ENCODE measurements at regions not wholly inside any gene's neighbourhood (a gene's known extent, or its start where the extent isn't known, plus 50 kb on each side); places are given as distances from the start of the nearest gene placed in this dataset.

DNA sequence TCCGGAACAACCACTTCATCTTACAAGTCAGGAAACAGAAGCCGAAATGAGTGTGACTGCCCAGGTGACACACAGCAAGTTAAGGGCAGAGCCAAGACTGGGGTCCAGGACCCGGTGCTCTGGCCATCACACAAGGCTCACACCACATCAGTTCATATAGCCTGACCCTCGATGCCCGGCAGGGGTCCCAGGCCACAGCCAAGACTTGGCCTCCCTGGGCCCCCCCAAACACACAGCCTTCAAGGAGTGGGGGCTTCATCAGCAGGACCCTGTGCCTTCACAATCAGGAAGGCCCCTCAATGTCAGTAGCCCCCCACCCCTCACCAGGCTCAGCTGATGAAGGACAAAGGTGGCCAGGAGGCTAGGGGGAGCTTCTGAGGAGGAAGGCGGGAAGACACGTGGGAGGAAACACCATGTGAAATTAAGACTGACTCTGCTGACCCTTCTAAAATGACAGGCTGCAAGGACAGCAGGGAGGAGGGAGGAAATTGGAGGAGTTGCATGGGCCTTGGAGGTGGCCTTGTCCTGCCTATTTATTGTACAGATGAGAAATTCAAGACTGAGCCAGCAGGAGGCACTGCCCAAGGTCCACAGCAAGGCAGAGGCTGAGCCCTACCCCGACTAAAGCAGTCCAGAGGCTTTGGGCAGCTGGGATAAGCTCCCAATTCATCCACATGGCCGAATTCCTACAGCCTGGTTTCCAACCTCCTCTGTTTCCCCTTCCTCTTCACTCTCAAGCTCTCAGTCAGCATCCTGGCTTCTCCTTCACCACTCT is 216.1 kb upstream of the ZMIZ1 start:
- no peak overlapping the region for H3K4me3 ChIP-seq (ENCODE audit: low read depth in 1 of 2, low read length in 2 of 2)
- H3K27ac ChIP-seq (ENCODE audit: low read depth, low read length), result no peak overlapping the region
- no peaks in the 10 kb centered on the region for H3K27me3 ChIP-seq (ENCODE audit: control insufficient read depth in 1 of 2, insufficient read depth in 2 of 2, low read length in 2 of 2)
- H3K9me3 ChIP-seq (ENCODE audit: low read length), result no peaks in the 10 kb centered on the region
- H3K9ac ChIP-seq (ENCODE audit: low read length), result no peak overlapping the region
- no peaks in the 10 kb centered on the region for H3K36me3 ChIP-seq (ENCODE audit: insufficient read depth, low read length)
- H3K4me1 ChIP-seq (ENCODE audit: insufficient read depth, low read length), result no peaks in the 10 kb centered on the region

- H3K36me3 ChIP-seq (ENCODE audit: insufficient read depth, low read length), result no peaks in the 10 kb centered on the region
- no peak overlapping the region for H3K9ac ChIP-seq (ENCODE audit: low read length)
- no peaks in the 10 kb centered on the region for H3K9me3 ChIP-seq (ENCODE audit: low read length)
- no peak overlapping the region for H3K27ac ChIP-seq (ENCODE audit: low read depth, low read length)
- H3K4me3 ChIP-seq (ENCODE audit: low read depth in 1 of 2, low read length in 2 of 2), result no peak overlapping the region
- no peaks in the 10 kb centered on the region for H3K27me3 ChIP-seq (ENCODE audit: control insufficient read depth in 1 of 2, insufficient read depth in 2 of 2, low read length in 2 of 2)
- no peaks in the 10 kb centered on the region for H3K4me1 ChIP-seq (ENCODE audit: insufficient read depth, low read length)
Measured at GRCh38 chr10:78853864-78854263, 214.9 kb upstream of the ZMIZ1 start.

DNA sequence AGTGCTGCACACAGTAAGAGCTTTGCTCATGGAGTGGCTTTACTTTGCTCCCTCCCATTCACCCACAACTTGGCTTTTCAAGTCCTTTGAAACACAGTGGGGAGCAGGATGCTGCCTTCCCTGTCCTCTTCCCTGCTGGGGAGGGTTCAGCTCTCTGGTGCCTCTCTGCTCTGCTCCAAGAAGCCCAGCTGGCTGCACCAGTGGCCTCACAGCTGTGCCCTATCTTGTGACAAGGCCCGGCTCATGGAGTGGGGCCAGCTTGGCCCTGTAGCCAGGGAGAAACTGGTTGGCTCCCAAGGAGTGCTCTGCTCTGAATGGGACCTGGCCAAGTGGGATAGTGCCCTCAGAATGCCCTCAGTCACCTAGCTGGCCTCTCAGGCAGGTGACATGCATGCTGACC is 212.3 kb upstream of the ZMIZ1 start:
- Histone ChIP-seq H3K27me3 (ENCODE audit: control insufficient read depth in 1 of 2, insufficient read depth in 2 of 2, low read length in 2 of 2) (no peaks in the 10 kb centered on the region), H3K4me1 (ENCODE audit: insufficient read depth, low read length) (no peaks in the 10 kb centered on the region), H3K27ac (ENCODE audit: low read depth, low read length) (no peak overlapping the region), H3K9ac (ENCODE audit: low read length) (no peak overlapping the region), H3K36me3 (ENCODE audit: insufficient read depth, low read length) (no peaks in the 10 kb centered on the region), H3K9me3 (ENCODE audit: low read length) (no peaks in the 10 kb centered on the region), H3K4me3 (ENCODE audit: low read depth in 1 of 2, low read length in 2 of 2) (no peak overlapping the region)

DNA sequence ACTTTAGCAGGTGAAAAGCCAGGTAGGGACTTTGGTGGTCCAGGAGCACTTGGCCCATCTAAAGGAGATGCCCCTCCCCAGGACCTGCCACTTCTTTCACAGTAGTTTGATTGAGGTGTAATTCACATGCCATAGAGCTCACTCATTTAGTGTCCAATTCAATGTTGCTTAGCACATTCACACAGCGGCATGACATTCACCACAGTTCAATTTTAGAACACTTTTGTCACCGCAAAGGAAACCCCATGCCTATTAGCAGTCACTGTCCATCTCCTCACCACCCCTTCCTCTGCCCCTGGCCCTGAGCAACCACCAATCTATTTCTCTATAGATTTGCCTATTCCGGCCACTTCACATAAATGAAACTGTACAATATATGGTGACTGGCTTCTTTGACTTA is 211.6 kb upstream of the ZMIZ1 start:
- Histone ChIP-seq H3K27me3 (ENCODE audit: control insufficient read depth in 1 of 2, insufficient read depth in 2 of 2, low read length in 2 of 2) (no peaks in the 10 kb centered on the region), H3K9me3 (ENCODE audit: low read length) (no peaks in the 10 kb centered on the region), H3K36me3 (ENCODE audit: insufficient read depth, low read length) (no peaks in the 10 kb centered on the region), H3K4me3 (ENCODE audit: low read depth in 1 of 2, low read length in 2 of 2) (no peak overlapping the region), H3K9ac (ENCODE audit: low read length) (no peak overlapping the region), H3K4me1 (ENCODE audit: insufficient read depth, low read length) (no peaks in the 10 kb centered on the region), H3K27ac (ENCODE audit: low read depth, low read length) (no peak overlapping the region)

GRCh38 chr10:78859266-78859665 is 209.5 kb upstream of the ZMIZ1 start:
- Histone ChIP-seq H3K27me3 (ENCODE audit: control insufficient read depth in 1 of 2, insufficient read depth in 2 of 2, low read length in 2 of 2) (no peaks in the 10 kb centered on the region), H3K9me3 (ENCODE audit: low read length) (no peaks in the 10 kb centered on the region), H3K9ac (ENCODE audit: low read length) (no peak overlapping the region), H3K4me1 (ENCODE audit: insufficient read depth, low read length) (no peaks in the 10 kb centered on the region), H3K27ac (ENCODE audit: low read depth, low read length) (no peak overlapping the region), H3K4me3 (ENCODE audit: low read depth in 1 of 2, low read length in 2 of 2) (no peak overlapping the region), H3K36me3 (ENCODE audit: insufficient read depth, low read length) (no peaks in the 10 kb centered on the region)

DNA sequence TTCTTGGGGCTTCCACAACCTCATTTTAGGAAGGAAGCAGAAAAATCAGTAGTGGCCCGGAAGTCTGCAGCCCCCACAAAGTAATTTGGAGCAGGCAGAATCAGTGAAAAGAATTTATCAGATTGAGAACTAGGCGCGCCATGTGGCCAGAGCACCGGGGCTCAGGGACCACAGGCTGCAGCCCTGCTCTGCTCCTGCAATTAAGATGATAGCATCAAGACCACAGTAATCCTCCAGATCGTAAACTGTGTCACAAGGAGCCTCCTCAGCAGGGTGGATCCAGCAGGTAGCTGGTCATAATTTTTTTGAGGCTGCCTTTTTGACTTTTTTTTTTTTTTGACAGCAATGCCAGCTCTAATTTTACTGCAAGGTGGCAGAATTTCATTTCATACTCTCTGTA is 209.0 kb upstream of the ZMIZ1 start:
- Histone ChIP-seq H3K4me3 (ENCODE audit: low read depth in 1 of 2, low read length in 2 of 2) (no peak overlapping the region), H3K4me1 (ENCODE audit: insufficient read depth, low read length) (no peaks in the 10 kb centered on the region)

DNA sequence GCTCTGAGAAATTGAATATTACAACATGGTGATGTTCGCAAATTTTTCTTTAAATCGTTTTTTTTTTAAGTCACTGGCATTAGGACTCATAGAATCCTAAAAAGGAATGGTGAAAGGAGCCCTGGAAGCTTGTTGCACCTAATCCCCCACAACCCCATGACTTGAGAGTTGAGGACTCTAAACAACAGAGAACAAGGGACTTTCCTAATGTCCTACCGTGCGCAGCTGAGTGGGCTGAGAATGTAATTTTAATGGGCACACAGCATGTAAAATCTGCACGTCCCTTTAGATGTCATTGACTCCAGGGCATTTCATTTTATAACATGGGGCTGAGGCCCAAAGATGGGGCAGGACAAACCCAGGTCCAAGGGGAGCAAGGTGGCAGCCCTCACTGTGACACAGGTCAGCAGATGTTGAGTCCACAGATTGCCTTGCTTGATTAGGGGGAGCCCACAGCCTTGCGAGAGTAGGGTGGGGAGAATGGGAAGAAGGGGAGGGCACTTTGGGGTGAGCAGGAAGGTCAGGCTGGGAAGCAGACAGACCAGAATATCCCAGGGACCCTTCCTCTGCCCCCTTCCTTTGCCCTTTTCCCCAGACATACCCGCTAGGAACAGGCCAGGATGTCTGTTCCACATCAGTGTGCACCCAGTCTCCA is 208.4 kb upstream of the ZMIZ1 start:
- Histone ChIP-seq H3K9me3 (ENCODE audit: low read length) (no peaks in the 10 kb centered on the region), H3K4me3 (ENCODE audit: low read depth in 1 of 2, low read length in 2 of 2) (no peak overlapping the region), H3K27ac (ENCODE audit: low read depth, low read length) (no peak overlapping the region), H3K27me3 (ENCODE audit: control insufficient read depth in 1 of 2, insufficient read depth in 2 of 2, low read length in 2 of 2) (no peaks in the 10 kb centered on the region), H3K36me3 (ENCODE audit: insufficient read depth, low read length) (no peaks in the 10 kb centered on the region), H3K9ac (ENCODE audit: low read length) (no peak overlapping the region), H3K4me1 (ENCODE audit: insufficient read depth, low read length) (peaks cover 2% of the 10 kb centered on the region)

More for the DNA sequence above, 209.0 kb upstream of the ZMIZ1 start:
- no peaks in the 10 kb centered on the region for H3K36me3 ChIP-seq (ENCODE audit: insufficient read depth, low read length)
- H3K27ac ChIP-seq (ENCODE audit: low read depth, low read length), result no peak overlapping the region
- no peaks in the 10 kb centered on the region for H3K9me3 ChIP-seq (ENCODE audit: low read length)
- no peak overlapping the region for H3K9ac ChIP-seq (ENCODE audit: low read length)
- H3K27me3 ChIP-seq (ENCODE audit: control insufficient read depth in 1 of 2, insufficient read depth in 2 of 2, low read length in 2 of 2), result no peaks in the 10 kb centered on the region

- Histone ChIP-seq H3K27me3 (ENCODE audit: control insufficient read depth in 1 of 2, insufficient read depth in 2 of 2, low read length in 2 of 2) (no peaks in the 10 kb centered on the region), H3K4me1 (ENCODE audit: insufficient read depth, low read length) (peaks cover 6% of the 10 kb centered on the region), H3K9ac (ENCODE audit: low read length) (no peak overlapping the region), H3K4me3 (ENCODE audit: low read depth in 1 of 2, low read length in 2 of 2) (no peak overlapping the region), H3K9me3 (ENCODE audit: low read length) (no peaks in the 10 kb centered on the region), H3K36me3 (ENCODE audit: insufficient read depth, low read length) (no peaks in the 10 kb centered on the region), H3K27ac (ENCODE audit: low read depth, low read length) (no peak overlapping the region)
Measured at GRCh38 chr10:78861529-78862327, 207.0 kb upstream of the ZMIZ1 start.

- H3K9ac ChIP-seq (ENCODE audit: low read length), result no peak overlapping the region
- no peak overlapping the region for H3K27ac ChIP-seq (ENCODE audit: low read depth, low read length)
- no peaks in the 10 kb centered on the region for H3K9me3 ChIP-seq (ENCODE audit: low read length)
- H3K4me1 ChIP-seq (ENCODE audit: insufficient read depth, low read length), result peaks cover 6% of the 10 kb centered on the region
- no peaks in the 10 kb centered on the region for H3K27me3 ChIP-seq (ENCODE audit: control insufficient read depth in 1 of 2, insufficient read depth in 2 of 2, low read length in 2 of 2)
- H3K36me3 ChIP-seq (ENCODE audit: insufficient read depth, low read length), result no peaks in the 10 kb centered on the region
- H3K4me3 ChIP-seq (ENCODE audit: low read depth in 1 of 2, low read length in 2 of 2), result no peak overlapping the region
Measured at GRCh38 chr10:78862328-78862640, 206.5 kb upstream of the ZMIZ1 start.

DNA sequence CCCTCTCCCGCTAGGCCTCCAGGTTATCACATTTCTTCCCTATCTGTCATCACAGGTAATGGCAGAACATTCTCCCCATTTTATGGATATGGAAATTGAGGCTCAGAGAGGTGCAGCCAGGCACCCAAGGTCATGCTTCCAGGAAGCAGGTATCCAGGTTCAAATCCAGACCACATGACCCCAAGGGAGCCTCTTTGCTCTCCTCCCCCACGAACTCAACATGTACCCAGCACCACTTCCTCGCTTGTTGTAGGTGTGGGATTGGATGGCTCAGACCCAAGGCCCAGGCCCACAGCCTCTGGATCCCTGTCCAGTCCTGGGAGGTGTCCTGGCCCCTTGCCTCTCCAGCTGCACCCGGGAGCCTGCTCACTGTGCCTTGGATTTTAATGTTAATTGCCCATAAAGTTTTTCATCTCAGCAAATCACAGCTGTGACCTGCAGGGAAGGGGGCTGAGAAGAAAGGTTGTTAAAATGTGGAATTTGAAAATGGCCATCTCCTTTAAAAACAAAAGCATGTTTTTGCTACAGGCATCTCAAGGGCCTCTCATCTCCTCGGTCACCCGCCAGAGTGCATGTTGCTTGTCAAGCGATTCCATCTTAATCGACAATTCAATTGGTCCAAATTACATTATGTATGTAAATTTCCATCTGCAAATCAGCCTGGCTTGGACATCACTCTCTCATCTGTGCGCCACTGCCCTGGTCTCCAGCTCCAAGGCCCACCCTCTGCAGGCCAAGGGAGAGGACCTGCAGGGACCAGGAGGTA is 205.4 kb upstream of the ZMIZ1 start:
- Histone ChIP-seq H3K36me3 (ENCODE audit: insufficient read depth, low read length) (no peaks in the 10 kb centered on the region), H3K9me3 (ENCODE audit: low read length) (no peaks in the 10 kb centered on the region), H3K27ac (ENCODE audit: low read depth, low read length) (no peak overlapping the region), H3K4me3 (ENCODE audit: low read depth in 1 of 2, low read length in 2 of 2) (no peak overlapping the region), H3K27me3 (ENCODE audit: control insufficient read depth in 1 of 2, insufficient read depth in 2 of 2, low read length in 2 of 2) (no peaks in the 10 kb centered on the region), H3K4me1 (ENCODE audit: insufficient read depth, low read length) (peaks cover 6% of the 10 kb centered on the region), H3K9ac (ENCODE audit: low read length) (no peak overlapping the region)

DNA sequence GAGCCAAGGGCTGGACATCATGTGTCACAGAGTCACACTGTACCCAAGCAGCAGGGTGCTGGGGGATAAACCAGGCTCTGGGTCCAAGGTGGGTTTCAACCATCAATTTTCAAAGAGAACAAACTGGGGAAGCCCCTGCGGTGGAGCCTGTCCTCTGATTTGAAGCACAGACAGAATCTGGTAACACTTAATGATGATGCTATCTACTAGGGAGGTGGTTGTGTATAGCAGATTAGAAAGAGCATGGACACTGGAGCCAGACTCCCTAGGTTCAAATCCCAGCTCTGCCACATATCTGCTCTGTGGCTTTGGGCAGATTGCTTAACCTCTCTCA is 204.9 kb upstream of the ZMIZ1 start:
- Histone ChIP-seq H3K36me3 (ENCODE audit: insufficient read depth, low read length) (no peaks in the 10 kb centered on the region), H3K27me3 (ENCODE audit: control insufficient read depth in 1 of 2, insufficient read depth in 2 of 2, low read length in 2 of 2) (no peaks in the 10 kb centered on the region), H3K4me3 (ENCODE audit: low read depth in 1 of 2, low read length in 2 of 2) (no peak overlapping the region), H3K27ac (ENCODE audit: low read depth, low read length) (no peak overlapping the region), H3K9ac (ENCODE audit: low read length) (no peak overlapping the region), H3K4me1 (ENCODE audit: insufficient read depth, low read length) (peaks cover 6% of the 10 kb centered on the region), H3K9me3 (ENCODE audit: low read length) (no peaks in the 10 kb centered on the region)
